GM12878 (cell line): ENCODE measurements at regions not wholly inside any gene's neighbourhood (a gene's known extent, or its start where the extent isn't known, plus 50 kb on each side); places are given as distances from the start of the nearest gene placed in this dataset.

Source experiments
- EZH2 ChIP-seq: IDR thresholded peaks from 2 replicates; pipeline ENCODE4 v1.6.1; 2012; ENCODE audit warnings: low read depth, mild to moderate bottlenecking, control low read depth, inconsistent platforms, low read length, borderline replicate concordance; ENCODE audit not compliant: control insufficient read depth
- ZNF274 ChIP-seq: IDR thresholded peaks from one replicate; pipeline ENCODE4 v1.8.0; 2011; ENCODE audit not compliant: insufficient read length, insufficient read depth

- TF ChIP-seq ZNF274 (no peak), EZH2 (no peak)
Observed at GRCh38 chr2:145960479-145961163, 1440.7 kb upstream of the ZEB2 start.
